ENCODE measurements at regions not wholly inside any gene's neighbourhood (a gene's known extent, or its start where the extent isn't known, plus 50 kb on each side); places are given as distances from the start of the nearest gene placed in this dataset.
A peak's percentile ranks its signal among the peaks of the same experiment; 100 is the strongest.

GRCh38 chr15:39156166-39156565 is 424.7 kb upstream of the THBS1 start:
- DNase-seq: peak in 1 of 2 donors; percentile 24
- TF ChIP-seq POLR2A (IDR thresholded peaks at IDR 0.05): no peak
- no peak for TF ChIP-seq CTCF (IDR thresholded peaks at IDR 0.05 in 4 of 5, conservative IDR thresholded peaks at IDR 0.05 in 1 of 5)
- Histone ChIP-seq H3K9me3 (no peaks in the 10 kb centered on the region), H3K36me3 (no peaks in the 10 kb centered on the region), H3K27me3 (no peaks in the 10 kb centered on the region), H3K4me1 (peaks cover 0 to 2% of the 10 kb centered on the region in 2 donors), H3K27ac (peak overlapping the region in 3 of 4 donors; percentile 23 to 59 (median 56)), H3K4me3 (no peak overlapping the region)
- peak in 1 of 2 donors; percentile 63 for ATAC-seq
- intact Hi-C loops (cut with DNase I; ENCODE audit: low total_unique reads) (no loop called here), in situ Hi-C loops (cut with MboI; ENCODE audit: low sequenced_read_pairs in 4 of 4) (loop anchor here in 1 of 4 donors (25.0 kb wide), 1 partner anchor 431 kb away; the partner anchor contains the start of gene THBS1)

GRCh38 chr15:39156646-39157250 is 424.1 kb upstream of the THBS1 start:
- in situ Hi-C loops (cut with MboI; ENCODE audit: low sequenced_read_pairs in 4 of 4) (loop anchor here in 1 of 4 donors (25.0 kb wide), 1 partner anchor 431 kb away; the partner anchor contains the start of gene THBS1), intact Hi-C loops (cut with DNase I; ENCODE audit: low total_unique reads) (no loop called here)
- Histone ChIP-seq H3K36me3 (no peaks in the 10 kb centered on the region), H3K9me3 (no peaks in the 10 kb centered on the region), H3K4me1 (peaks cover 0 to 2% of the 10 kb centered on the region in 2 donors), H3K27me3 (no peaks in the 10 kb centered on the region), H3K4me3 (no peak overlapping the region), H3K27ac (peak overlapping the region in 3 of 4 donors; percentile 23 to 59 (median 56))
- DNase-seq: peak; percentile 29 to 63
- TF ChIP-seq CTCF (IDR thresholded peaks at IDR 0.05 in 4 of 5, conservative IDR thresholded peaks at IDR 0.05 in 1 of 5): no peak
- no peak for TF ChIP-seq POLR2A (IDR thresholded peaks at IDR 0.05)
- peak; percentile 77 to 88 for ATAC-seq

- TF ChIP-seq POLR2A (IDR thresholded peaks at IDR 0.05) (no peak), CTCF (IDR thresholded peaks at IDR 0.05 in 4 of 5, conservative IDR thresholded peaks at IDR 0.05 in 1 of 5) (no peak)
- H3K4me1 ChIP-seq: peaks cover 0 to 2% of the 10 kb centered on the region in 2 donors
- in situ Hi-C loops (cut with MboI; ENCODE audit: low sequenced_read_pairs in 4 of 4): loop anchor here in 1 of 4 donors (25.0 kb wide), 1 partner anchor 429 kb away; the partner anchor contains the start of gene THBS1
- no peak overlapping the region for H3K27ac ChIP-seq
- intact Hi-C loops (cut with DNase I; ENCODE audit: low total_unique reads): no loop called here
- no peak overlapping the region for H3K4me3 ChIP-seq
- DNase-seq (no peak), ATAC-seq (no peak)
- no peaks in the 10 kb centered on the region for H3K36me3 ChIP-seq
- H3K27me3 ChIP-seq: no peaks in the 10 kb centered on the region
- H3K9me3 ChIP-seq: no peaks in the 10 kb centered on the region
Measured at GRCh38 chr15:39157882-39158281, 423.0 kb upstream of the THBS1 start.

- Histone ChIP-seq H3K36me3 (no peaks in the 10 kb centered on the region), H3K4me3 (no peak overlapping the region), H3K9me3 (no peaks in the 10 kb centered on the region), H3K27me3 (no peaks in the 10 kb centered on the region), H3K4me1 (peaks cover 0 to 2% of the 10 kb centered on the region in 2 donors), H3K27ac (no peak overlapping the region)
- no peak for ATAC-seq
- DNase-seq: no peak
- intact Hi-C loops (cut with DNase I; ENCODE audit: low total_unique reads): no loop called here
- TF ChIP-seq CTCF (IDR thresholded peaks at IDR 0.05 in 4 of 5, conservative IDR thresholded peaks at IDR 0.05 in 1 of 5) (no peak), POLR2A (IDR thresholded peaks at IDR 0.05) (no peak)
- in situ Hi-C loops (cut with MboI; ENCODE audit: low sequenced_read_pairs in 4 of 4): loop anchor here in 2 of 4 donors (10.0 to 25.0 kb wide), 2 partner anchors 415 to 427 kb away; partner anchors contain the start of gene THBS1 (in 1 of the 2)
Measured at GRCh38 chr15:39159833-39160232, 421.0 kb upstream of the THBS1 start.
